B cell (primary cell): ENCODE measurements at regions not wholly inside any gene's neighbourhood (a gene's known extent, or its start where the extent isn't known, plus 50 kb on each side); places are given as distances from the start of the nearest gene placed in this dataset.

ENCODE experiments used
- ATAC-seq: fragments of 200-7000 bp; cut with Tn5 transposase; one replicate; pipeline ENCODE4 v1.10.0; 2021; ENCODE audit warnings: low read depth, mild to moderate bottlenecking, moderate number of reproducible peaks, moderate library complexity
- CTCF ChIA-PET: fragments of 350-600 bp; sonication (Branson Sonifier 250); formaldehyde crosslinking; loops from one replicate; lab custom pipeline; 2021; ENCODE audit warnings: antibody characterized with exemption, inconsistent platforms; lab: Charles Lee
- POLR2A ChIA-PET: fragments of 350-600 bp; sonication (Branson Sonifier 250); formaldehyde crosslinking; loops from one replicate; lab custom pipeline; 2021; ENCODE audit warnings: antibody characterized with exemption; lab: Charles Lee
- DNase-seq: peaks from one replicate; pipeline ENCODE4 v3.0.0; 2013
- H2AFZ ChIP-seq: 2 replicates; pipeline ENCODE4 v1.6.1; 2012; ENCODE audit warnings: mild to moderate bottlenecking, low read depth, low read length; ENCODE audit not compliant: insufficient read depth, poor library complexity, severe bottlenecking
- H3K27ac ChIP-seq, 2 donors: 1 replicate in 1 of 2; 2 replicates in 1 of 2; pipeline ENCODE4 v1.5.1; 2012 to 2013; ENCODE audit warnings: low read length in 2 of 2, mild to moderate bottlenecking in 2 of 2, moderate library complexity in 1 of 2
- H3K27me3 ChIP-seq, 4 experiments: fragments of 200-600 bp in 1 of 4; sonication (generic) in 1 of 4; replicated peaks in 1 of 4; 1 replicate in 2 of 4; 2 replicates in 2 of 4; pipeline versions ENCODE4 v1.6.1 to v1.7.0; 2013 to 2016; ENCODE audit warnings: low read length in 3 of 4, mild to moderate bottlenecking in 2 of 4, mixed read lengths in 1 of 4, moderate library complexity in 1 of 4; ENCODE audit not compliant: insufficient read depth in 4 of 4, control insufficient read depth in 3 of 4; ENCODE audit errors: control extremely low read depth in 1 of 4
- H3K36me3 ChIP-seq, 2 experiments: replicated peaks in 1 of 2; 1 replicate in 1 of 2; 2 replicates in 1 of 2; pipeline versions ENCODE4 v1.6.1 to v1.7.1; 2013; ENCODE audit warnings: low read length in 1 of 2; ENCODE audit not compliant: insufficient read depth in 2 of 2, control insufficient read depth in 1 of 2; ENCODE audit errors: control extremely low read depth in 1 of 2, extremely low read depth in 1 of 2
- H3K4me1 ChIP-seq, 2 donors: fragments of 200-600 bp in 1 of 2; sonication (generic) in 1 of 2; 1 replicate in 1 of 2; 2 replicates in 1 of 2; pipeline versions ENCODE4 v1.5.1 to v1.6.1; 2013 to 2017; ENCODE audit warnings: low read length in 2 of 2; ENCODE audit not compliant: control insufficient read depth in 2 of 2, insufficient read depth in 2 of 2
- H3K4me2 ChIP-seq: replicated peaks from 2 replicates; pipeline ENCODE3; 2012; ENCODE audit warnings: mild to moderate bottlenecking, low read depth, low read length; ENCODE audit not compliant: poor library complexity, severe bottlenecking
- H3K4me3 ChIP-seq, 5 experiments: fragments of 200-600 bp in 1 of 5; sonication (generic) in 1 of 5; 1 replicate in 3 of 5; 2 replicates in 2 of 5; pipeline versions ENCODE4 v1.5.1 to v1.7.0; 2011 to 2016; ENCODE audit warnings: low read length in 4 of 5, mild to moderate bottlenecking in 4 of 5, low read depth in 2 of 5, control low read depth in 1 of 5, moderate library complexity in 1 of 5; ENCODE audit not compliant: insufficient read depth in 1 of 5; ENCODE audit errors: control extremely low read depth in 1 of 5, extremely low read depth in 1 of 5
- H3K79me2 ChIP-seq: fragments of 200-600 bp; sonication (generic); one replicate; pipeline ENCODE4 v1.6.0; 2016; ENCODE audit warnings: low read length; ENCODE audit not compliant: control insufficient read depth, insufficient read depth
- H3K9ac ChIP-seq: fragments of 200-600 bp; sonication (generic); 2 replicates; pipeline ENCODE4 v1.6.1; 2017; ENCODE audit warnings: mild to moderate bottlenecking, low read length, moderate library complexity
- H3K9me3 ChIP-seq, 3 donors: one replicate each; pipeline versions ENCODE4 v1.6.1 to v1.7.1; 2013; ENCODE audit warnings: low read length in 2 of 3; ENCODE audit not compliant: control insufficient read depth in 2 of 3, insufficient read depth in 1 of 3; ENCODE audit errors: control extremely low read depth in 1 of 3
- H4K20me1 ChIP-seq: 2 replicates; pipeline ENCODE4 v1.6.0; 2012; ENCODE audit warnings: mild to moderate bottlenecking, low read length; ENCODE audit not compliant: insufficient read depth, control insufficient read depth, poor library complexity, severe bottlenecking
- H3K27ac Mint-ChIP-seq: one replicate; pipeline ENCODE4 v1.8.0; 2021; ENCODE audit warnings: mixed read lengths
- H3K27me3 Mint-ChIP-seq: one replicate; pipeline ENCODE4 v1.8.0; 2021; ENCODE audit warnings: mixed read lengths
- H3K4me1 Mint-ChIP-seq: one replicate; pipeline ENCODE4 v1.8.0; 2021; ENCODE audit warnings: mixed read lengths
- H3K4me3 Mint-ChIP-seq: one replicate; pipeline ENCODE4 v1.8.0; 2021; ENCODE audit warnings: mixed read lengths
- H3K9me3 Mint-ChIP-seq: one replicate; pipeline ENCODE4 v1.8.0; 2022; ENCODE audit warnings: mixed read lengths; ENCODE audit not compliant: insufficient read depth
- EZH2 ChIP-seq: IDR thresholded peaks from 2 replicates; pipeline ENCODE4 v1.6.1; 2012; ENCODE audit warnings: borderline replicate concordance, low read depth, mild to moderate bottlenecking, moderate library complexity, low read length; ENCODE audit not compliant: insufficient read depth, poor library complexity, severe bottlenecking
- WGBS: methylation state at CpG from one replicate; pipeline ENCODE4 v1.1.5; 2013; ENCODE audit warnings: missing lambda C conversion rate; ENCODE audit not compliant: insufficient coverage; 5-methylcytosine and 5-hydroxymethylcytosine counted together
- intact Hi-C: fragments of 100-400 bp; cut with micrococcal nuclease; formaldehyde crosslinking; loops from one replicate; pipeline ENCODE4 v1.10.0; 2022
- TF ChIP-seq, protein P1 (sequence below): fragments of 200-600 bp; IDR thresholded peaks from one replicate; pipeline ENCODE4 v1.8.0; 2022; ENCODE audit warnings: antibody characterized with exemption, mild to moderate bottlenecking

- ATAC-seq: no peak
- Histone ChIP-seq H3K79me2 (no peaks in the 10 kb centered on the region), H3K4me3 (no peak overlapping the region), H3K4me1 (no peaks in the 10 kb centered on the region), H3K9ac (no peak overlapping the region), H3K9me3 (peaks cover 0 to 20% (median 2%) of the 10 kb centered on the region in 3 donors), H3K36me3 (no peaks in the 10 kb centered on the region), H3K4me2 (no peak overlapping the region), H4K20me1 (no peaks in the 10 kb centered on the region), H3K27ac (no peak overlapping the region), H3K27me3 (no peaks in the 10 kb centered on the region), H2AFZ (no peak overlapping the region)
- CTCF ChIA-PET: no interaction called here
- intact Hi-C loops: no loop called here
- Mint-ChIP-seq H3K4me1 (no peaks in the 10 kb centered on the region), H3K4me3 (no peak overlapping the region), H3K27ac (no peak overlapping the region), H3K9me3 (peaks cover 7% of the 10 kb centered on the region), H3K27me3 (no peaks in the 10 kb centered on the region)
- WGBS: 80% methylated on average over 1 of the region's 2 CpGs
- no peak for TF ChIP-seq EZH2
- TF ChIP-seq, protein P1, sequence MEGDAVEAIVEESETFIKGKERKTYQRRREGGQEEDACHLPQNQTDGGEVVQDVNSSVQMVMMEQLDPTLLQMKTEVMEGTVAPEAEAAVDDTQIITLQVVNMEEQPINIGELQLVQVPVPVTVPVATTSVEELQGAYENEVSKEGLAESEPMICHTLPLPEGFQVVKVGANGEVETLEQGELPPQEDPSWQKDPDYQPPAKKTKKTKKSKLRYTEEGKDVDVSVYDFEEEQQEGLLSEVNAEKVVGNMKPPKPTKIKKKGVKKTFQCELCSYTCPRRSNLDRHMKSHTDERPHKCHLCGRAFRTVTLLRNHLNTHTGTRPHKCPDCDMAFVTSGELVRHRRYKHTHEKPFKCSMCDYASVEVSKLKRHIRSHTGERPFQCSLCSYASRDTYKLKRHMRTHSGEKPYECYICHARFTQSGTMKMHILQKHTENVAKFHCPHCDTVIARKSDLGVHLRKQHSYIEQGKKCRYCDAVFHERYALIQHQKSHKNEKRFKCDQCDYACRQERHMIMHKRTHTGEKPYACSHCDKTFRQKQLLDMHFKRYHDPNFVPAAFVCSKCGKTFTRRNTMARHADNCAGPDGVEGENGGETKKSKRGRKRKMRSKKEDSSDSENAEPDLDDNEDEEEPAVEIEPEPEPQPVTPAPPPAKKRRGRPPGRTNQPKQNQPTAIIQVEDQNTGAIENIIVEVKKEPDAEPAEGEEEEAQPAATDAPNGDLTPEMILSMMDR: no peak
- DNase-seq: no peak
- POLR2A ChIA-PET: no interaction called here
Observed at GRCh38 chr5:33046091-33046490, 335.0 kb downstream of the NPR3 start.

DNA sequence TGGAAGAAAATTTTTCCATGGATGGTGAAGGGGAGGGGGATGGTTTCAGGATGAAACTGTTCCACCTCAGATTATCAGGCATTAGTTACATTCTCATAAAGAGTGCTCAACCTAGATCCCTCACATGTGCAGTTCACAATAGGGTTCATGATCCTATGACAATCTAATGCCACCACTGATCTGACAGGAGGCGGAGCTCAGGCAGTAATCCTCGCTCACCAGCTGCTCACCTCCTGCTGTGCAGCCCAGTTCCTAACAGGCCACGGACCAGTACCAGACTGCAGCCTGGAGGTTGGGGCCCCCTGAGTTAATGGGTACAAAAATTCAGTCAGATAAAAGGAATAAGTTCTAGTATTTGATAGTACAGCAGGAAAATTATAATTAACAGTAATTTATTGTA, 337.2 kb downstream of the NPR3 start:
- ChIA-PET POLR2A (no interaction called here), CTCF (no interaction called here)
- Histone ChIP-seq H3K4me1 (no peaks in the 10 kb centered on the region), H3K79me2 (no peaks in the 10 kb centered on the region), H2AFZ (no peak overlapping the region), H4K20me1 (no peaks in the 10 kb centered on the region), H3K9ac (no peak overlapping the region), H3K4me2 (no peak overlapping the region), H3K4me3 (no peak overlapping the region), H3K9me3 (peaks cover 0 to 11% (median 0%) of the 10 kb centered on the region in 3 donors), H3K36me3 (no peaks in the 10 kb centered on the region), H3K27me3 (no peaks in the 10 kb centered on the region), H3K27ac (no peak overlapping the region)
- Mint-ChIP-seq H3K4me3 (no peak overlapping the region), H3K27ac (no peak overlapping the region), H3K4me1 (no peaks in the 10 kb centered on the region), H3K27me3 (no peaks in the 10 kb centered on the region), H3K9me3 (peaks cover under 1% of the 10 kb centered on the region)
- WGBS: 92% methylated on average over 3 of the region's 3 CpGs
- DNase-seq: no peak
- ATAC-seq: no peak
- intact Hi-C loops: no loop called here
- TF ChIP-seq, protein P1: no peak
- TF ChIP-seq EZH2: no peak
